Activated effector memory CD4-positive, alpha-beta T cell treated with Interleukin-2 at 50 U/mL for 16 hours (primary cell): ENCODE measurements at regions not wholly inside any gene's neighbourhood (a gene's known extent, or its start where the extent isn't known, plus 50 kb on each side); places are given as distances from the start of the nearest gene placed in this dataset.
"Not testable (repeated sequence)": the region's sequence is repeated elsewhere in the genome, so short reads cannot be mapped to it uniquely, and the experiment has no call there.

Source experiments
- DNase-seq: peaks from one replicate; pipeline ENCODE4 v3.0.0-alpha.2; 2020

DNA sequence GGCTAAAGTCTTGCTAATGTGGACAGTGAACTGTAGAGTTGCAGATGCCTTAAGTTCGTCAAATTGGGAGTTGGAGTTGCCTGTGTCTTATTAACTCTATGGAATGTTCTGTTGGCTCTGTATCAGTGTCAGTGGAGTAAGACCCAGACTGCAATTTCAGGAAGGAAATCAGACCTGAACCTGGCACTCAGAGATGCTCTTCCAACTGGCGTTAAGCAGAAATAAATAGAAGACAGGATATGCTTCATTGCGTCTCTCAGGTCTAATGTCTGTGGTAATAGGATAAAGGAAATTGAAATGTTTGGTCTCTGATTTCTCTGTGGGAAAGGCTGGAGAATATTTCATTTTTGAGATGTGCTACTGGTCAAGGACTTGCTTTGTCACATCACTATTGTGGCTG is 846.7 kb upstream of the ID2 start:
- no peak for DNase-seq

DNA sequence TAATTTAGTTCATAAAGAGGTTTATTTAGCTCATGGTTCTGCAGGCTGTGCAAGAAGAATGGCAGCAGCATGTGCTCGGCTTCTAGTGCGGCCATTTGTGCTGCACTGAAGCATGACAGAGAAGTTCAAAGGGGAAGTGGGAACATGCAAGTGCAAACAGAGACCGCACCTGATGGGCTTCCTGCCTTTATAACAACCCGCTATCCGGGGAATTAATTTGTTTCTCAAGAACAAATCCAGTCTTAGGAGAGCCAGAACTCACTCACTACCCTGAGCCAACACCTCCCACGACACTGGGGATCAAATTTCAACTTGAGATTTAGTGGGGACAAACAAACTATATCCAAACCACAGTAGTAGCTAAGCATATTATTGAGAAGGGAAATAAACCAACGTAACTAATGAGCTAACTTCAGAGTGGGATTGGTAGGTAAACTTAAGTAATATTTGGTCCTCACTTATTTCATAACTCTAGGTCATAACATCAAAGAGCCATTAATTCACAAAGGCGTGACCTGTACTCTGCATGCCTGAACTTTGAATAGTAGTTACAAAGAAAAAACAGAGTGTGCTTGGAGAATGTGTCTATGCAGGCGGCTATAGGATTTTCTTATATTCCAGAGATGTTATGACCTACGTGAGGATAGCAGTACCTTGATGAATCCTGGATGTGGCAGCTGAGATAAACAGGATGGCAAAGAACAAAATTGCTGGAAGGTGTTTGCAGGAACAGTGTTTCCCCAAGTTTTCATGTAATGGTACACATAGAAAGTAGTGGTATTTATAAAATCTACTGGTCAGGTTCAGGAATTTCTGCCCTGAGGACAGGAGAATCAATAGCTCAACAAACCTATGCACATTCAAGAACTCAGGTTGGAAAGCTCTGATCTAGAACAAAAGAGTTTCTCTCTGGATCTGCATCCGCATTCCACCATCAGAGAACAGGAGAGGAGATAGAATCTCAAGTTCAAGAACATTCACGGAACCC is 845.9 kb upstream of the ID2 start:
- no peak for DNase-seq

DNA sequence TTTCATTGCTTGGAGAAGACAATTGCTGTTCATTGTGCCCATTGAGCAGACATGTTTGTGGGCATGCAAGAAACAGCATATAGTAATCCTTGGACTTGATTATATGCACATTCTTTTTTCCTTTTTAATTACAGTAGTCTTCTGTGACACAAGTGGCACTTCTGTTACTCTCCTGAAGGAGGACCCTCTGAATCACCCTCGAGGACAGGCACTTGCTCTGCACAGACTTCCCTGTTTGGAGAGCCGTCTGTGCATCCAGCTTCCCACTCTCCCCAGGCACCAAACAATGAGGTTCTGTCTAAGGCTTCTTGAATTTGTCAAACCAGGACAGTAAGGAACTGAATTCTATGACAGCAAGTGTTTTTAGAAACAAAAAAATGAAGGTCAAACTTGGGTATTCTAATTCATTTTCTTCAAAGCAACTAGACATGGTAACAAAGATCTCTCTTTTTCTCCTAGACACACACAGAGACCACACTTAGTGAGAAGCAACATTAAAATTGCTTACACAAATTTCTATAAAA is 844.6 kb upstream of the ID2 start:
- no peak for DNase-seq

DNA sequence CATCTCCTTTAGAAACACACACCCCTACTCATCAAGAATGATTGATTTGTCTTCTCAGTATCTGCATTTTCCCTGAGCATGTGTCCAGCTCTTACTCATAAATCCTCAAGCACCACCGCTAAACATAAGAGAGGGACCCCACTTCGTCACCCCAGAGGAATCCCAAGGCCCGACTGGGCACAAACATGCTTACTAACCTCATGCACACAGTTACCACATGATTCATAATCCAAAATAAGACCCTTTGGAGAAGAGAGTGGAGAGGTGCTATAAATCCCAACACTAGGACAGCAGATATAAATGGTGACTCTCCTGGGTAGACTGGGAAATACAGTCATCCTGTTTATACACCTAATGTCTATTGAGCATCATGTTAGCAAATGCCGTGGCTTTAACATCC is 843.2 kb upstream of the ID2 start:
- no peak for DNase-seq

DNA sequence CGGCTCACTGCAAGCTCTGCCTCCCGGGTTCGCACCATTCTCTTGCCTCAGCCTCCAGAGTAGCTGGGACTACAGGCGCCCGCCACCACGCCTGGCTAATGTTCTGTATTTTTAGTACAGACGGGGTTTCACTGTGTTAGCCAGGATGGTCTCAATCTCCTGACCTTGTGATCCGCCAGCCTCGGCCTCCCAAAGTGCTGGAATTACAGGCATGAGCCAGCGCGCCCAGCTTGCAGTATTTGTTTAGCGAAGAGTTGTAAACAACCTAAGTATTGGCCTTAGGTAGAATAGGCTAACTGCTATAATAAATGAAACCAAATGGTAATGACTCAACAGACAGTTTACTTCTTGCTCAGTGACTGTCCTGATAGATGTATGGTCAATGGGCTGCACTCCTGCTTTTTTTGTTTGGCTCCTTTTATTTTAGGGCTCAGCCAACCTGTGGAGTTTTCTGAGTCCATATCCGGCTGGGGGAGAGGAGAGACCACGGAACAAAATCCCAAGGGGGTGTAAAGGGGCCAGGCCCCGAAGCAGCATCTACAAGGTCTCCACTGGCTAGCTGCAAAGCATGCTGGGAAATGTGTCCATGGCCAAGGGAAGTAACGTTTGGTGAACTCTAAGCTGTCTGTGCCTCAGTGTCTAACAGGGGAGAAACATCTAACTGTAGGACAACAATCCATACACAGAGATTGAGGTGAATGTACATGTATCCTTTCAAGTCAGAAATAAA is 841.0 kb upstream of the ID2 start:
- no peak for DNase-seq

DNA sequence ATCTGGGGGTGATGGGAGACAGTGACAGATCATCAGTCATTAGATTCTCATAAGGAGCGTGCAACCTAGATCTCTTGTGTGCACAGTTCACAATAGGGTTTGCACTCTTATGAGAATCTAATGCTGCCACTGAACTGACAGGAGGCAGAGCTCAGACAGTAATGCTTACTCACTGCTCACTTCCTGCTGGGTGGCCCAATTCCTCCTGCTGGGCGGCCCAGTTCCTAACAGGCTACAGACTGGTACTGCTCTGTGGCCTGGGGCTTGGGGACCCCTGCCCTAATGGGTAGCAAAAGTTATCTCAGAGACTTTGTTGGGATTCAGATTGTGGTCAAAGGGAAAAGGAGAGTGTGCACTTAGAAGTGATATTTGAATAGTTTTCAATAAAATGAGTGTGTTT is 840.1 kb upstream of the ID2 start:
- no peak for DNase-seq

DNA sequence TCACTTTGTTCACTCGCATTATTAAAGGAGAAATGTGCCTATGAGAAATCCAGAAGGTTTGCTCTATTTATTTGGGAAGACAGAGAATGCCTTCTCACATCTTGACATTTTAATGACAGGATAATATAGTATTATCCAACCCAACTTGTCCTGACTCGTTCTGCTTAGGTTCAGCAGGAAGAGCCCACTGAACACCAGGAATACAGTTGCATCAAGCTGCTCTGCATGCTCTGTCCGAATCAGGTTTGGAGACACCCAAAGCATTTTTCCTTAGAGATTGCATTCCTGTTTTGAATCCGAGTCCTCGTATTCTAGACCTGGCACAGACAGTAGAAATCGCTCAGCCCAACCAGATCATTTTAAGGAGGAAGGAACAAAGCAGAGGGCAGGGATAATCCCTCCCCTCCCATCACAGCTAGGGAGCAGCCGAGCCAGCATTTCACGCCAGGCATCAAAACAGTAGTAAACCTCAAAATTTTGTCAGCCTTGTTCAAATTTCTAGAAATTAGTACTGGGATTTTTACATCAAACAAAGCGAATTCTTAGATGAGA is 837.4 kb upstream of the ID2 start:
- DNase-seq: no peak

DNA sequence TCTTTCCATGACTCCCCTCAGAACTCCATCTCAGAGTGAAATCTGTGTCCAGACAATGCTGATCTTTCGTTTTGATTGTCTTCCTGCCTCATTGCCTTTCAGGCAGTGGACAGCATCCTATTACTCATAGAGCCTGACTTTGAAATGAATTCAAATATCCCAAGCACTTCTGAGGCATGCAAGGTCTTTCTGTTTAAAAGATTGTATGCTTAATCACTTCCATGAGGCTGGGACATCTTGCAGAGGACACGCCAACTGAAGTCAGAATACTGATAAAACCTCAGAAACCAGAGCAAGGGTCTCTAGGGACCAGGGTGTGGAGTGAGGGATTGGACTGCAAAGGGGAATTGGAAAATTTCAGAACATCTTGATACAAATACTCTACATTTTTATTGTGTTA is 836.5 kb upstream of the ID2 start:
- DNase-seq: no peak

DNA sequence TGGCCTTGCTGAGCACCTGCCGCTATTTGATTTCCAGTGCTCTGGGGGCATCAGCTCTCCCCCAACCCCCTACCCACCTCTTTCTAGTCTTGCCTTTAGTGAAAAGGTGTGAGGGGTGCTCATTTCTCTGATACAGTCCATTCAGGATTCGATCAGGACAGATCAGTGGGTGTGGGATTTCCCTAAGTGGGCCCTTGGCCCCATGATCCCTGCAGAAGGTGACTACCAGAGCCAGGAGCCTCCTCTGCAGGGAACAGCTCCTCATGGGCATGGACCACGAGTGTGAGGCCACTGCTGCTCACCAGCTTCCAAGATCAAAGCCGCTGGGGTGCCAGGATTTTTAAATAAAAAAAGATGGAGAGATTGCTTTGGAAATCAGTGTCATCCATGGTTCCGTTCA is 835.2 kb upstream of the ID2 start:
- DNase-seq: no peak

DNA sequence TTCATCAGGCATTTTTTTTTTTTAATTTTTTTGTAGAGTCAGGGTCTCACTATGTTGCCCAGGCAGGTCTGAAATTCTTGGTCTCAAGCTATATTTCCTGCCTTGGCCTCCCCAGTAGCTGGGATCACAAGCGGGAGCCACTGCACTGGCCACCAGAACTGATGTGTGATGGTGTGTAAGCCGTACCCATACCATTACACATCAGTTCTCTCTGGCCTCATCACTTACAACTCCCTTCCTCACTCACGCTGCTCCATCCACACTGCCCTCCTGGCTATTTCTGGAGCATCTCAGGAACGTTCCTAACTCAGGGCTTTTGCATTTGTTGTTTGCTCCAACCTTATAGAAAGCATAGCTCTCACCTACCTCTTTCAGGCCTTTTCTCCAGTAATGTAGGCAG is 834.5 kb upstream of the ID2 start:
- DNase-seq: no peak

DNA sequence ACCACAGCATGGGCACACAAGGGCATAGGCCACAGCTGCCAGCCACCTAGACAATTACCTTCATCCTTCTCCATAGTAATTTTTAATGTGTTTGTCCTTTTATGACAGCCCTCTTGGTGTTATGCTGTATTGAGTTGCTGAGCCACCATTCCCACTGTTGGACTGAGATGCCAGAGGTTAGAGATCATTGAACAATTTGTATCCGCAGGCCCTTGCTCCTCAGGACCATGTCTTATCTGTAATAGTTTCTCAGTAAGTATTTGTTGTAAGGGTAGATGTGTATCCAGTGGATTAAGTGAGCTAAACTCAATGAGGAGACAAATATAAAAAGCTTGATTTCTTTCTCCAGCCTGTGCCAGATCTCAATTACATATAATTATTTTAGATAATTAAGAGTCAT is 832.8 kb upstream of the ID2 start:
- DNase-seq: no peak

DNA sequence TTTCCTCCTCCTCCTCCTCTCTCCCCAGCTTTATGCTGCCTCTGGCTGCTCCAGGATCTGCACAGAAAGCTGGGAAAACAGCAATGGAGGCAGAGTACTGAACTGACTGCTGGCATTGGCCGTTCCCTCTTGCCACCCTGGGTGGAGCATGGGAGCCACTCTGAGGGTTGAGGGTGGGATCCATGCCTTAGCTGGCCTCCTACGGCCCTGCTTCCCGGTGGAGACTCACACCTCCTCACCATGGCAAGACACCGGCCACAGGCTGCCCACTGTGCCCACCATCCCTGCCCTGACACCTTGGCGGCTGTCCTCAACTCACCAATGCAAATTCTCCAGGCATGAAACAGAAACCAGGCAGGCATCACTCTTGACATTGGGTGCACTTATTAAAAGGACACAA is 832.3 kb upstream of the ID2 start:
- no peak for DNase-seq

DNA sequence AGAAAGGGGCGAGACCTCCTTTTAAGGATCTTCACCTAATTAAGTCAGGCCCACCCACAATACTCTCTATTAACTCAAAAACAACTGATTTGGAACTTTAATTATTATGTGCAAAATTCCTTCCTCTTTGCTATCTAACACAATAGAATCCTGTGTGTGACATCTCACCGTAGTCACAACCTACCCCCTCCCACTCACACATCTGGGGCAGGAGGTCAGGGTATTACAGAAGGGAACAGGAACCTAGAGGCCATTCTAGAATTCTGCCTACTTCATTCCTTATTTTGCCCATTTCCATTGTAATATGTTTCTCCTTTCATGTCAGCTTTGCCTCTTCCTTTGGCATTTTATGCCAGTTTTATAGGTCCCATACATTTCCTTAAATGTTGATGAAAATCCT is 829.3 kb upstream of the ID2 start:
- no peak for DNase-seq

DNA sequence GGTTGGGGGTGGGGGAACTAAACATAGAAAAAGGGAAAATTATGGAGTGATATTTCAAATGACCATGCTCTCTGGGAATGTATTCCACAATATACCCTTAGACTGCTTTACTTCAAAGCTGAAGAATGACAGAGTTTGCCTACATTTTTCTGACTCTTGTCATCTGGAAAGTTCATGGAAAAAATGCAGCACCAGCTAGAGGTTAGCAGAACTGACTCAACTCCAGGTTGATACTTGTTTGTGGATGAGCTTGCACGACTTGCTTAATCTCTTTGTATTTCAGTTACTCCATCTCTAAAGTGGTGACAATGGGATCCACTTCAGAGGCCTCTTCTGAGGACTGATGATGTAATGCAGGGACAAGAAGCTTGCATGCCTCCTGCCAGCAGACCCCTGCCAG is 824.0 kb upstream of the ID2 start:
- DNase-seq: no peak

DNA sequence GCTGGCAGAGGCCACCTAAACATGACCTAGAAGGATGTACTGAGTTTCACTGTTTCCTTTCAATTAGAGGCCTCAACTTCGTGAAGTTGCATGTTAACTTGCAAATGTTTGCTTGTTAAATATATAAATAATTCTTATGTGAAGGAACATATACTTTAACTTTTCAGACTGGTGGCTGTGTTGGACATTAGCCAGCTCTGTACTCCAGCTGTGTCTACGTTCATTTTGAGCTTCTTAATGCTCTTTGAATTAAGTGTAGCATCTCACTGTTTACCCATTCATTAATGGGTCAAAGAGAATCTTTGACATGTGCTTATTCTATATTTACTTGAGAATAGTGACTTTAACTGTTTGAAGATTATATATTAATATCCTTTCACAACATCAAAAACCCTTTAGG is 823.2 kb upstream of the ID2 start:
- no peak for DNase-seq

DNA sequence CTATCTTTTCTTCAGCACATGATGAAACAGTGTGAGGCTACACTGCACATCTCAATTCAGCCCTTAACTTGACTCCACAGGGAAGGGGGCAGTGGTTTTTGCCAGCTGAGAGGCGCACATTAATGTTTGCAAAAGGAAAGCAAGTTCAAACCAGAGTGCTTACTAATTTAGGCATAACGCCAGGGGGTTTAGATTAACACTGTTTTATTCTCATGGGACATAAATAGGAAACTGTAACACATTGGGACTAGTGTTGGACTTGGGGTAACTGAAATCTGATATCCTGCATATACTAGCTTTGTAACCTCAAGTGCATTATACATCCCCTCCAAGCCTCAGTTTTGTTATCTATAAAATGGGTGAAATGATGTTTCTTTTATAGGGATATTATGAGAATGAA is 821.2 kb upstream of the ID2 start:
- no peak for DNase-seq

DNA sequence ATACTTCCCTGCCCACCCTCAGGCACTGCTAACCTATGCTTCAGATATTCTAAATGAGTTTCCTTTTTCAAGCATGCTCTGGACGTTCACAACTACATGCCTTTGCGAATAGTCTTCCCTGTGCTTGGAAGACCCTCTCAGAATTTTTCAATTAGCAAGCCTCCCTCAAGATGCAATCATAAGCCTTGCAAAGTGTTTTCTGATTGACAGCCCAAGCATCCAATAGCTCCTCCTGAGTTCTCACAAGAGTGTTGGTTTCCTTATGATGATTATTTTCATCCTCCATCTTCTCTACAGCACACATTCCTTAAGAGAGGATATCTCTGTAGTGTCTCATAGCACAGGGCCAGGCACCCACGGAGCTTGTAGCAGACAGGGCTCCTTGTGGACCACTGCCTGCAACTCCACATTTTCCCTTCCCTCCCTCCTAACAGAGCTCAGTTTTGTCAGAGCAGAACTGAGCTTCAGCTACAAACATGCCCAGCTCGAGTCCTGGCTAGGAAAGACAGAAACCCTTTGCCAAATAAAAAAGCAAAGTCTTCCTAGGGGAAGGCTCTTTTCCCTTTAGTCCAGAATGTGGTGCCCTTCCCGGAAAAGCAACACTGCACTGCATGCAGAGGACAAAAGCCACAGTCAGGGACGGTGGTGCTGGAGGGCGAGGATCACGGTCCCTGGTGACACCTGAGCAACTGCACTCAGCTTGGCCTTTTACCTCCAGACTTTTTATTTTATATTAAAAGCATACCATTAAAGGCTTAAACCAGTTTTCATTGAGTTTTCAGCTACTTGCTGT is 819.8 kb upstream of the ID2 start:
- no peak for DNase-seq

DNA sequence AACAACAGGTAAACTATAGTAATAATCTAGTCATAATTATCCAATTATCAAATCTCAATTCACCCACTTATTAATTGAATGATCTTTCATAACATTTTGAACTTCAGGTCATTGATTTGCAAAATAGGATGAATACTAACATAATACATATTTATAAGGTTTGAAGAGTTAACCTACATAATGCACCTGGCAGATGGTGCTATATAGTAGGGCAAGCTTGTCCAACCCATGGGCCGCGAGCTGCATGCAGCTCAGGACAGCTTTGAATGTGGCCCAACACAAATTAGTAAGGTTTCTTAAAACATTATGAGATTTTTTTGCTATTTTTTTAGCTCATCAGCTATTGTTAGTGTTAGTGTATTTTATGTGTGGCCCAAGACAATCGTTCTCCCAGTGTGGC is 815.8 kb upstream of the ID2 start:
- DNase-seq: no peak

DNA sequence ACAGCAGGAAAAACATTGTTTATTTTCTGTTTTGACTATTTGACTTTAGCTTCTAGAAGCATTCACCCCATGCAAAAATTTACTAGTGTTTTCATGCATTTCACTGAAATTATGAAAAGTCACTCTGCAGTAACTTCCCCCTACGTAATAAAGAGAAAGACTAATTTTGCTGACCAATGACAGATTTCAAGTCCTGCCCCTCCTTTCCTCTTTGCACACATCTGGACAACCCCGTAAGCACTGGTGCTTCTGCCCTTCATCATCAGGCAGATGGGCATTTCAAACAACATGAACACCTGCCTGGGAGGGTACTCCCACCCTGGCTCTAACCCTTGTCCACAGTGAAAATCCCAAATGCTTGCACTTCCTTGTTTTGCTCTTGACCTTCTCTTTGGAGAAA is 815.0 kb upstream of the ID2 start:
- no peak for DNase-seq

DNA sequence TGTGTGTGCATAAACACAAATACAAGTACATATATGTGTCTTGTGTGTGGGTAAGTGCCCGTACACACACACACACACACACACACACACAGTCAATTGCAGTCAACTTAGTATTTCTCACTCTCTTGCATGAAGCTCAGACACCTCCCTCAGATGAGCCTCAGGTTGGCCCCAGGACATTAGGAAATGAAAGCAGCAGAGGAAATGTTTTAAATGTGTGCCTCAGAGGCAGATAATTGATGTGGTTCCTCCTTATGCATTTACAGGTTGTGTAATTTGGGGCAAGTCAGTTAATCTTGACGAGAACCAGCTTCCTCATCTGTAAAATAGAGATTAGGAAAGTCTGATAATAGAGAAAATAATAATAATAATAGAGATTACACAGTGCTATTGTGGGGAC is 814.0 kb upstream of the ID2 start:
- DNase-seq: no peak

DNA sequence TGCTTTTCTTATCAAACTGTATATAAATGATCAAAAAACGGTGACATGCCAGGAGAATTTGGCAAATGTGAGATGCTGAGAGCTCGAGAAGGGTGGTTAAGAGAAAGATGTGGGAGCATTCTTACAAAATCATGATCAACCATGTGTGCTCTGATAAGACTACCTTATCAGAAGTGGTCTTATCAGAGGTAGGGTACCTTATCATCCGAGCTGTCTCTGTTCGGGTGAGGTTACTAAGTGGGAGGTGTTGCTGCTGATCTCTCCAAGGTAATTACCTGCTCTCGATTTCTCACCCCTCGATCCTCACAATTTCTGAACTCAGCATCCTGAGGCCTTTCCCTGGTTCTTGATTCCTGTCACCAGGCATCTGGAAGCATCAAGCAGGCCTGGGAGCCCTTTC is 813.0 kb upstream of the ID2 start:
- no peak for DNase-seq

DNA sequence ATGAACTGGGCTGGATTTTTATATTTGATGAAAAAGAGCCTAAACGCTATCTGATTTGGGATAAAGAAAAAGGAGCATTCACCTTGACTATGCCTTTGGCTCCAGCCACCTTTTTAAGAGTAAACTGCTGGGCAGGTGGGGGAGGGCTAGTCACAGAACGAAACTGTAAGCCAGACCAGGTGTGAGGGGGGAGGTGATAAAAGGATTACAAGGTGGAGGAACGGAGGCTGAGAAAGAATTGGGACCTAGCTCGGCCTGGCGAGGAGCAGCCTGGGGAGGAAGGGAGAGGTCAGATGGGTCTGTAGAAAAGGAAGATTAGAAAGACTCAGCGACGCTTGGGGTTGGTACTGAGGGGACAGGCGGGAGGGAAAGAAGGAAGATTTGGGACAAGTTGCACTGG is 805.4 kb upstream of the ID2 start:
- not testable (repeated sequence) for DNase-seq

DNA sequence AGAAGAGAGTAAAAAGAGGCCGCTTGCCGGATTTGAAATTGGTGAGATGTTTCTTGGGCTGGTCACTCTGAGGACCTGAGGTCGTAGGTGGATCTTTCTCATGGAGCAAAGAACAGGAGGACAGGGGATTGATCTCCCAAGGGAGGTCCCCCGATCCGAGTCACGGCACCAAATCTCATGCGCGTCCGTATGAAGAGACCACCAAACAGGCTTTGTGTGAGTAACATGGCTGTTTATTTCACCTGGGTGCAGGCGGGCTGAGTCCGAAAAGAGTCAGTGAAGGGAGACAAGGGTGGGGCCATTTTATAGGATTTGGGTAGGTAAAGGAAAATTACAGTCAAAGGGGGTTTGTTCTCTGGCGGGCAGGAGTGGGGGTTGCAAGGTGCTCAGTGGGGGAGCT is 803.6 kb upstream of the ID2 start:
- DNase-seq: not testable (repeated sequence)
